ENCODE measurements at regions not wholly inside any gene's neighbourhood (a gene's known extent, or its start where the extent isn't known, plus 50 kb on each side); places are given as distances from the start of the nearest gene placed in this dataset.

- H3K36me3 Mint-ChIP-seq, result no peaks in the 10 kb centered on the region
- DNase-seq (no peak), ATAC-seq (replicated peaks in 1 of 4) (no peak)
- H3K36me3 ChIP-seq (ENCODE audit: control insufficient read depth in 2 of 2, extremely low read depth in 1 of 2, insufficient read depth in 1 of 2, low read length in 1 of 2), result no peaks in the 10 kb centered on the region
- no peaks in the 10 kb centered on the region for H3K4me1 ChIP-seq (ENCODE audit: control insufficient read depth in 1 of 2, extremely low read depth in 1 of 2, insufficient read depth in 2 of 2, low read length in 2 of 2)
- H3K9me3 Mint-ChIP-seq, result peaks cover 0 to 4% (median 0%) of the 10 kb centered on the region in 3 donors
- H3K27me3 ChIP-seq (replicated peaks in 1 of 2; ENCODE audit: control insufficient read depth in 2 of 2, extremely low read depth in 1 of 2, insufficient read depth in 2 of 2, low read length in 1 of 2), result peaks cover 0 to 23% of the 10 kb centered on the region in 2 experiments
- WGBS (ENCODE audit: insufficient coverage), result 47% methylated on average over 9 of the region's 10 CpGs
- no peaks in the 10 kb centered on the region for H3K9me3 ChIP-seq
- no peak overlapping the region for H3K27ac ChIP-seq (ENCODE audit: low read length)
- H3K27me3 Mint-ChIP-seq, result peaks cover 26 to 27% of the 10 kb centered on the region in 2 donors
- no peaks in the 10 kb centered on the region for H3K4me1 Mint-ChIP-seq
- no peak overlapping the region for H3K4me3 Mint-ChIP-seq
- CTCF ChIA-PET, result no interaction called here
- POLR2A ChIA-PET, result no interaction called here
- H3K27ac Mint-ChIP-seq, result no peak overlapping the region
- H3K4me3 ChIP-seq (ENCODE audit: control insufficient read depth in 1 of 2, extremely low read depth in 1 of 2, low read length in 1 of 2), result no peak overlapping the region
These were observed 315.3 kb downstream of the BUD13 start for GRCh38 chr11:116457336-116458007.

- Mint-ChIP-seq H3K36me3 (no peaks in the 10 kb centered on the region), H3K27ac (no peak overlapping the region), H3K4me3 (no peak overlapping the region), H3K4me1 (no peaks in the 10 kb centered on the region), H3K9me3 (peaks cover 0 to 11% (median 7%) of the 10 kb centered on the region in 3 donors), H3K27me3 (peaks cover 21 to 22% of the 10 kb centered on the region in 2 donors)
- CTCF ChIA-PET, result no interaction called here
- no peaks in the 10 kb centered on the region for H3K4me1 ChIP-seq (ENCODE audit: control insufficient read depth in 1 of 2, extremely low read depth in 1 of 2, insufficient read depth in 2 of 2, low read length in 2 of 2)
- 70% methylated on average over 1 of the region's 1 CpG for WGBS (ENCODE audit: insufficient coverage)
- no peak for DNase-seq
- peaks cover 3 to 19% of the 10 kb centered on the region in 2 experiments for H3K27me3 ChIP-seq (replicated peaks in 1 of 2; ENCODE audit: control insufficient read depth in 2 of 2, extremely low read depth in 1 of 2, insufficient read depth in 2 of 2, low read length in 1 of 2)
- ATAC-seq (replicated peaks in 1 of 4), result no peak
- no peak overlapping the region for H3K27ac ChIP-seq (ENCODE audit: low read length)
- no peaks in the 10 kb centered on the region for H3K9me3 ChIP-seq
- POLR2A ChIA-PET, result no interaction called here
- H3K36me3 ChIP-seq (ENCODE audit: control insufficient read depth in 2 of 2, extremely low read depth in 1 of 2, insufficient read depth in 1 of 2, low read length in 1 of 2), result no peaks in the 10 kb centered on the region
- H3K4me3 ChIP-seq (ENCODE audit: control insufficient read depth in 1 of 2, extremely low read depth in 1 of 2, low read length in 1 of 2), result no peak overlapping the region
These were observed 317.8 kb downstream of the BUD13 start for GRCh38 chr11:116454951-116455350.

- WGBS (ENCODE audit: insufficient coverage), result 30% methylated on average over 6 of the region's 9 CpGs
- H3K4me1 ChIP-seq (ENCODE audit: control insufficient read depth in 1 of 2, extremely low read depth in 1 of 2, insufficient read depth in 2 of 2, low read length in 2 of 2), result no peaks in the 10 kb centered on the region
- Mint-ChIP-seq H3K9me3 (peaks cover 0 to 11% (median 7%) of the 10 kb centered on the region in 3 donors), H3K27me3 (peaks cover 15 to 16% of the 10 kb centered on the region in 2 donors), H3K4me3 (no peak overlapping the region), H3K36me3 (no peaks in the 10 kb centered on the region), H3K4me1 (no peaks in the 10 kb centered on the region), H3K27ac (no peak overlapping the region)
- ATAC-seq (replicated peaks in 1 of 4) (no peak), DNase-seq (peak in 1 of 35 experiments; percentile 11)
- H3K36me3 ChIP-seq (ENCODE audit: control insufficient read depth in 2 of 2, extremely low read depth in 1 of 2, insufficient read depth in 1 of 2, low read length in 1 of 2), result no peaks in the 10 kb centered on the region
- ChIA-PET POLR2A (no interaction called here), CTCF (no interaction called here)
- no peaks in the 10 kb centered on the region for H3K9me3 ChIP-seq
- peaks cover 3 to 19% of the 10 kb centered on the region in 2 experiments for H3K27me3 ChIP-seq (replicated peaks in 1 of 2; ENCODE audit: control insufficient read depth in 2 of 2, extremely low read depth in 1 of 2, insufficient read depth in 2 of 2, low read length in 1 of 2)
- H3K4me3 ChIP-seq (ENCODE audit: control insufficient read depth in 1 of 2, extremely low read depth in 1 of 2, low read length in 1 of 2), result no peak overlapping the region
- no peak overlapping the region for H3K27ac ChIP-seq (ENCODE audit: low read length)
These were observed 318.7 kb downstream of the BUD13 start for GRCh38 chr11:116454020-116454645.

- H3K27me3 Mint-ChIP-seq, result peaks cover 7 to 9% of the 10 kb centered on the region in 2 donors
- H3K9me3 Mint-ChIP-seq, result peaks cover 0 to 11% (median 7%) of the 10 kb centered on the region in 3 donors
- POLR2A ChIA-PET, result no interaction called here
- Histone ChIP-seq H3K27ac (ENCODE audit: low read length) (no peak overlapping the region), H3K4me1 (ENCODE audit: control insufficient read depth in 1 of 2, extremely low read depth in 1 of 2, insufficient read depth in 2 of 2, low read length in 2 of 2) (no peaks in the 10 kb centered on the region), H3K9me3 (no peaks in the 10 kb centered on the region), H3K4me3 (ENCODE audit: control insufficient read depth in 1 of 2, extremely low read depth in 1 of 2, low read length in 1 of 2) (no peak overlapping the region), H3K36me3 (ENCODE audit: control insufficient read depth in 2 of 2, extremely low read depth in 1 of 2, insufficient read depth in 1 of 2, low read length in 1 of 2) (no peaks in the 10 kb centered on the region), H3K27me3 (replicated peaks in 1 of 2; ENCODE audit: control insufficient read depth in 2 of 2, extremely low read depth in 1 of 2, insufficient read depth in 2 of 2, low read length in 1 of 2) (peaks cover 3 to 10% of the 10 kb centered on the region in 2 experiments)
- DNase-seq, result no peak
- H3K4me3 Mint-ChIP-seq, result no peak overlapping the region
- no peak for ATAC-seq (replicated peaks in 1 of 4)
- no peak overlapping the region for H3K27ac Mint-ChIP-seq
- 65% methylated on average over 2 of the region's 3 CpGs for WGBS (ENCODE audit: insufficient coverage)
- H3K36me3 Mint-ChIP-seq, result no peaks in the 10 kb centered on the region
- CTCF ChIA-PET, result no interaction called here
- no peaks in the 10 kb centered on the region for H3K4me1 Mint-ChIP-seq
These were observed 320.3 kb downstream of the BUD13 start for GRCh38 chr11:116452461-116452860.

GRCh38 chr11:116449522-116449921 lies 323.3 kb downstream of the BUD13 start:
- POLR2A ChIA-PET, result no interaction called here
- H3K36me3 ChIP-seq (ENCODE audit: control insufficient read depth in 2 of 2, extremely low read depth in 1 of 2, insufficient read depth in 1 of 2, low read length in 1 of 2), result no peaks in the 10 kb centered on the region
- Mint-ChIP-seq H3K27me3 (peaks cover 11 to 13% of the 10 kb centered on the region in 2 donors), H3K9me3 (peaks cover 0 to 7% (median 7%) of the 10 kb centered on the region in 3 donors), H3K27ac (no peak overlapping the region), H3K4me1 (no peaks in the 10 kb centered on the region), H3K4me3 (no peak overlapping the region), H3K36me3 (no peaks in the 10 kb centered on the region)
- H3K9me3 ChIP-seq, result no peaks in the 10 kb centered on the region
- CTCF ChIA-PET, result no interaction called here
- no peaks in the 10 kb centered on the region for H3K4me1 ChIP-seq (ENCODE audit: control insufficient read depth in 1 of 2, extremely low read depth in 1 of 2, insufficient read depth in 2 of 2, low read length in 2 of 2)
- no CpG with 5 or more reads among the region's 1 CpG for WGBS (ENCODE audit: insufficient coverage)
- no peak for ATAC-seq (replicated peaks in 1 of 4)
- H3K27me3 ChIP-seq (replicated peaks in 1 of 2; ENCODE audit: control insufficient read depth in 2 of 2, extremely low read depth in 1 of 2, insufficient read depth in 2 of 2, low read length in 1 of 2), result peaks cover 3 to 13% of the 10 kb centered on the region in 2 experiments
- no peak overlapping the region for H3K4me3 ChIP-seq (ENCODE audit: control insufficient read depth in 1 of 2, extremely low read depth in 1 of 2, low read length in 1 of 2)
- DNase-seq, result no peak
- H3K27ac ChIP-seq (ENCODE audit: low read length), result no peak overlapping the region

- Histone ChIP-seq H3K4me1 (ENCODE audit: control insufficient read depth in 1 of 2, extremely low read depth in 1 of 2, insufficient read depth in 2 of 2, low read length in 2 of 2) (no peaks in the 10 kb centered on the region), H3K9me3 (no peaks in the 10 kb centered on the region), H3K4me3 (ENCODE audit: control insufficient read depth in 1 of 2, extremely low read depth in 1 of 2, low read length in 1 of 2) (no peak overlapping the region), H3K27me3 (replicated peaks in 1 of 2; ENCODE audit: control insufficient read depth in 2 of 2, extremely low read depth in 1 of 2, insufficient read depth in 2 of 2, low read length in 1 of 2) (peaks cover 1 to 10% of the 10 kb centered on the region in 2 experiments), H3K36me3 (ENCODE audit: control insufficient read depth in 2 of 2, extremely low read depth in 1 of 2, insufficient read depth in 1 of 2, low read length in 1 of 2) (no peaks in the 10 kb centered on the region), H3K27ac (ENCODE audit: low read length) (no peak overlapping the region)
- 50% methylated on average over 1 of the region's 5 CpGs for WGBS (ENCODE audit: insufficient coverage)
- Mint-ChIP-seq H3K9me3 (peaks cover 2 to 8% (median 4%) of the 10 kb centered on the region in 3 donors), H3K36me3 (no peaks in the 10 kb centered on the region), H3K4me3 (no peak overlapping the region), H3K4me1 (no peaks in the 10 kb centered on the region), H3K27me3 (peaks cover 6 to 9% of the 10 kb centered on the region in 2 donors), H3K27ac (no peak overlapping the region)
- no peak for ATAC-seq (replicated peaks in 1 of 4)
- ChIA-PET CTCF (no interaction called here), POLR2A (no interaction called here)
- no peak for DNase-seq
These were observed 326.5 kb downstream of the BUD13 start for GRCh38 chr11:116446048-116446941.
